Mesenchymal stem cell (in vitro differentiated cells and primary cell): ENCODE measurements at regions not wholly inside any gene's neighbourhood (a gene's known extent, or its start where the extent isn't known, plus 50 kb on each side); places are given as distances from the start of the nearest gene placed in this dataset.

Source experiments
- DNase-seq: peaks from one replicate; pipeline ENCODE4 v3.0.0-alpha.2; 2013
- H2AFZ ChIP-seq: one replicate; pipeline ENCODE4 v1.6.1; 2013; ENCODE audit warnings: low read depth, mild to moderate bottlenecking, control low read depth, inconsistent platforms, low read length, moderate library complexity
- H2AK5ac ChIP-seq: 2 replicates; pipeline ENCODE4 v1.6.1; 2013; ENCODE audit warnings: low read length, moderate library complexity, mild to moderate bottlenecking, inconsistent platforms; ENCODE audit not compliant: severe bottlenecking
- H2BK120ac ChIP-seq: one replicate; pipeline ENCODE4 v1.6.1; 2013; ENCODE audit warnings: low read depth, mild to moderate bottlenecking, inconsistent platforms, low read length, moderate library complexity
- H2BK12ac ChIP-seq, 2 experiments: one replicate each; pipeline ENCODE4 v1.6.1; 2013; ENCODE audit warnings: inconsistent platforms in 2 of 2, low read length in 2 of 2, mild to moderate bottlenecking in 2 of 2, moderate library complexity in 2 of 2, control low read depth in 1 of 2
- H2BK15ac ChIP-seq: one replicate; pipeline ENCODE4 v1.6.1; 2013; ENCODE audit warnings: mild to moderate bottlenecking, low read depth, inconsistent platforms; ENCODE audit not compliant: poor library complexity, severe bottlenecking
- H2BK5ac ChIP-seq: 2 replicates; pipeline ENCODE4 v1.6.1; 2013; ENCODE audit warnings: low read depth, mild to moderate bottlenecking, low read length, control low read depth, inconsistent platforms; ENCODE audit not compliant: poor library complexity, severe bottlenecking
- H3K14ac ChIP-seq, 2 experiments: one replicate each; pipeline ENCODE4 v1.6.1; 2013; ENCODE audit warnings: inconsistent platforms in 2 of 2, low read length in 2 of 2, control low read depth in 1 of 2, mild to moderate bottlenecking in 1 of 2, moderate library complexity in 1 of 2
- H3K18ac ChIP-seq, 2 experiments: one replicate each; pipeline ENCODE4 v1.6.1; 2013; ENCODE audit warnings: inconsistent platforms in 2 of 2, low read length in 2 of 2, control low read depth in 1 of 2, low read depth in 1 of 2, mild to moderate bottlenecking in 1 of 2
- H3K23ac ChIP-seq, 2 experiments: one replicate each; pipeline ENCODE4 v1.6.1; 2013; ENCODE audit warnings: inconsistent platforms in 2 of 2, low read length in 2 of 2, mild to moderate bottlenecking in 2 of 2, moderate library complexity in 2 of 2, control low read depth in 1 of 2
- H3K27ac ChIP-seq: 2 replicates; pipeline ENCODE4 v1.5.1; 2013; ENCODE audit warnings: mild to moderate bottlenecking, moderate library complexity, low read length, control low read depth, inconsistent platforms; ENCODE audit not compliant: poor library complexity, severe bottlenecking
- H3K27me3 ChIP-seq, 2 experiments: 2 replicates each; pipeline versions ENCODE4 v1.6.1 to v1.7.0; 2013; ENCODE audit warnings: low read length in 2 of 2, mild to moderate bottlenecking in 2 of 2, moderate library complexity in 2 of 2, control low read depth in 1 of 2, inconsistent platforms in 1 of 2; ENCODE audit not compliant: control insufficient read depth in 1 of 2, insufficient read depth in 1 of 2
- H3K36me3 ChIP-seq, 2 experiments: 2 replicates each; pipeline versions ENCODE4 v1.6.1 to v1.7.0; 2013; ENCODE audit warnings: low read length in 2 of 2, control low read depth in 1 of 2, inconsistent platforms in 1 of 2, low read depth in 1 of 2, mild to moderate bottlenecking in 1 of 2; ENCODE audit not compliant: insufficient read depth in 2 of 2, control insufficient read depth in 1 of 2
- H3K4ac ChIP-seq, 2 experiments: one replicate each; pipeline ENCODE4 v1.6.1; 2013; ENCODE audit warnings: inconsistent platforms in 2 of 2, low read length in 2 of 2, mild to moderate bottlenecking in 2 of 2, moderate library complexity in 2 of 2, control low read depth in 1 of 2, low read depth in 1 of 2
- H3K4me1 ChIP-seq: 2 replicates; pipeline ENCODE4 v1.6.1; 2013; ENCODE audit warnings: low read depth, low read length, control low read depth; ENCODE audit not compliant: control insufficient read depth, insufficient read depth
- H3K4me2 ChIP-seq: 2 replicates; pipeline ENCODE4 v1.6.1; 2013; ENCODE audit warnings: low read length, mild to moderate bottlenecking, inconsistent platforms; ENCODE audit not compliant: poor library complexity, severe bottlenecking
- H3K4me3 ChIP-seq, 2 experiments: 2 replicates each; pipeline versions ENCODE4 v1.5.1 to v1.7.0; 2013; ENCODE audit warnings: low read length in 2 of 2, mild to moderate bottlenecking in 2 of 2, control low read depth in 1 of 2, low read depth in 1 of 2; ENCODE audit not compliant: insufficient read depth in 1 of 2
- H3K79me1 ChIP-seq: replicated peaks from 2 replicates; pipeline ENCODE4 v1.6.1; 2013; ENCODE audit warnings: mild to moderate bottlenecking, control low read depth, low read length, inconsistent platforms; ENCODE audit not compliant: poor library complexity, severe bottlenecking
- H3K9ac ChIP-seq: 2 replicates; pipeline ENCODE4 v1.7.0; 2013; ENCODE audit warnings: mild to moderate bottlenecking, low read length, moderate library complexity
- H3K9me3 ChIP-seq: 2 replicates; pipeline ENCODE4 v1.7.0; 2013; ENCODE audit warnings: mild to moderate bottlenecking, low read length; ENCODE audit not compliant: control insufficient read depth
- H4K8ac ChIP-seq: one replicate; pipeline ENCODE4 v1.6.1; 2013; ENCODE audit warnings: inconsistent platforms, mild to moderate bottlenecking, low read length, moderate library complexity
- H4K91ac ChIP-seq: one replicate; pipeline ENCODE4 v1.6.1; 2013; ENCODE audit warnings: mild to moderate bottlenecking, low read length, inconsistent platforms
- WGBS: methylation state at CpG from one replicate; pipeline ENCODE4 v1.1.7; 2013; ENCODE audit warnings: mixed read lengths; 5-methylcytosine and 5-hydroxymethylcytosine counted together

DNA sequence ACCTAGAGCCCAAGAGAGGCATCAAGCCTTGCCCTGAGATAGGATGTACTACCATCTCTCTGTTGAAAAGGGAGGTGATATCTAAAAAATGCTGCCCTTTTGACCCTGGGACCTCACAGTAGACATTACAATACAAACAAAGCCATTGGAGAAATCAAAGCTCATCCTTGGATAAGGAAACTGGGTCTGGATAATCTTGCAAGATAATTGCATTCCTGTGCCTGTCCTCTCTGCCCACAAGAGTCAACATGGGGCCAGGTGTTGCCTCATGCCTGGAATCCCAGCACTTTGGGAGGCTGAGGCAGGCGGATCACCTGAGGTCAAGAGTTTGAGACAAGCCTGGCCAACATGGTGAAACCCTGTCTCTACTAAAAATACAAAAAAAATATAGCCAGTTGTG lies 57.3 kb upstream of the DLG1 start:
- H3K27ac ChIP-seq = no peak overlapping the region
- H3K18ac ChIP-seq = peak overlapping the region in 1 of 2 experiments; percentile 94
- WGBS = no CpG with 5 or more reads among the region's 1 CpG
- H3K14ac ChIP-seq = no peak overlapping the region
- H3K79me1 ChIP-seq = no peaks in the 10 kb centered on the region
- H3K36me3 ChIP-seq = peaks cover 0 to 2% of the 10 kb centered on the region in 2 experiments
- no peak overlapping the region for H3K4me2 ChIP-seq
- H3K9me3 ChIP-seq = peaks cover 19% of the 10 kb centered on the region
- H2BK120ac ChIP-seq = no peak overlapping the region
- H3K4me1 ChIP-seq = peaks cover 20% of the 10 kb centered on the region
- H2BK12ac ChIP-seq = no peak overlapping the region
- peak overlapping the region; percentile 97 for H2AK5ac ChIP-seq
- no peak overlapping the region for H4K8ac ChIP-seq
- H4K91ac ChIP-seq = no peak overlapping the region
- H2BK15ac ChIP-seq = no peak overlapping the region
- H3K27me3 ChIP-seq = peaks cover 0 to 3% of the 10 kb centered on the region in 2 experiments
- no peak for DNase-seq
- no peak overlapping the region for H3K23ac ChIP-seq
- H3K9ac ChIP-seq = no peak overlapping the region
- H2AFZ ChIP-seq = no peak overlapping the region
- no peak overlapping the region for H3K4me3 ChIP-seq
- no peak overlapping the region for H3K4ac ChIP-seq
- H2BK5ac ChIP-seq = no peak overlapping the region

GRCh38 chr3:197354568-197355001 lies 56.2 kb upstream of the DLG1 start:
- H2BK12ac ChIP-seq = peak overlapping the region; percentile 73 to 74
- WGBS = 14% methylated on average over 19 of the region's 19 CpGs
- H4K8ac ChIP-seq = peak overlapping the region; percentile 96

DNA sequence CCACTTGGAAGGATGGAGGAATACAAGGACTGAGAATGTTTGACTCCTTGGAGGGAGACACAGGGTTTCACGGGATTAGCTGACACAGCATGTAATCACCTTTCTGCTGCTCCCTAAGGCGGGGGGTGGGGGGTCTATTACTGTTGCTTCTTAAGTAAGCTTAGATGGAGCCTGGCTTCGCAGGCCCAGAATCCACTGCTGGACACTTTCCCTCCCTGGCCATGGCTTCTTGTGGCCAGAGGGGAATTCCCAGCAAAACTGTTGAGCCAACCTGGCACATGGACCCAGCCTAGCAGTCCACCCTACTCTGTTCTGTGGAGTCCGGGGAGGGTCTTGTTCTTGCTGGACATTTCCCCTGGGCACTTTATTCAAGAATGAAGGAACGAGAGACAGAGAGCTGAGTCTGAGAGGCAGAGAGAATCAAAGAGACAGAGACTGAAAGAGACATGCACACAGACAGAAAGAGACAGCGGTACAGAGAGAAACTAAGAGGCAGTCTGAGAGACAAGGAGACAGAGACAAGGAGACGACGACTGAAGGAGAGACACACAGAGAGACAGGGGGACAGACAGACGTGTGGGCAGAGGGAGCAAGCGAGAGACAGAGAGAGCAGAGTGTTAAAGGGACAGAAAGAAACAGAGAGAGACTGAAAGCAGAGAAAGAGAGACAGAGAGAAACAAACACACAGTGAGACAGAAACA lies 55.6 kb upstream of the DLG1 start:
- H3K23ac ChIP-seq = no peak overlapping the region
- H4K91ac ChIP-seq = peak overlapping the region; percentile 44
- peak; percentile 74 for DNase-seq
- no peak overlapping the region for H2BK5ac ChIP-seq
- H2BK120ac ChIP-seq = no peak overlapping the region
- 62% methylated on average over 10 of the region's 10 CpGs for WGBS
- H3K79me1 ChIP-seq = no peaks in the 10 kb centered on the region
- H2BK15ac ChIP-seq = no peak overlapping the region
- peaks cover 0 to 2% of the 10 kb centered on the region in 2 experiments for H3K36me3 ChIP-seq
- H4K8ac ChIP-seq = peak overlapping the region; percentile 96
- peak overlapping the region; percentile 54 for H2AFZ ChIP-seq
- peaks cover 0 to 12% of the 10 kb centered on the region in 2 experiments for H3K27me3 ChIP-seq
- no peak overlapping the region for H3K14ac ChIP-seq
- H3K4me2 ChIP-seq = no peak overlapping the region
- peak overlapping the region in 1 of 2 experiments; percentile 0 for H3K4ac ChIP-seq
- peaks cover 28% of the 10 kb centered on the region for H3K4me1 ChIP-seq
- H3K9me3 ChIP-seq = peaks cover 4% of the 10 kb centered on the region
- H2AK5ac ChIP-seq = peak overlapping the region; percentile 27
- peak overlapping the region; percentile 32 to 94 for H3K18ac ChIP-seq
- H3K27ac ChIP-seq = peak overlapping the region; percentile 96
- peak overlapping the region in 1 of 2 experiments; percentile 55 for H2BK12ac ChIP-seq
- H3K4me3 ChIP-seq = peak overlapping the region in 1 of 2 experiments; percentile 63
- peak overlapping the region; percentile 66 for H3K9ac ChIP-seq

More at GRCh38 chr3:197354568-197355001, 56.2 kb upstream of the DLG1 start:
- Histone ChIP-seq H3K4me2 (peak overlapping the region; percentile 28), H3K79me1 (no peaks in the 10 kb centered on the region), H3K4ac (peak overlapping the region; percentile 64 to 69), H2BK5ac (peak overlapping the region; percentile 60), H3K18ac (peak overlapping the region; percentile 84 to 94), H3K27ac (peak overlapping the region; percentile 96), H3K4me1 (peaks cover 24% of the 10 kb centered on the region), H4K91ac (peak overlapping the region; percentile 89), H3K4me3 (peak overlapping the region in 1 of 2 experiments; percentile 63), H3K23ac (peak overlapping the region in 1 of 2 experiments; percentile 16), H3K14ac (peak overlapping the region in 1 of 2 experiments; percentile 12), H2AK5ac (peak overlapping the region; percentile 97), H2BK120ac (peak overlapping the region; percentile 11), H3K9ac (peak overlapping the region; percentile 66), H3K36me3 (peaks cover 0 to 2% of the 10 kb centered on the region in 2 experiments), H2AFZ (peak overlapping the region; percentile 67), H3K9me3 (peaks cover 10% of the 10 kb centered on the region), H2BK15ac (no peak overlapping the region), H3K27me3 (peaks cover 0 to 8% of the 10 kb centered on the region in 2 experiments)
- peak; percentile 89 for DNase-seq

- H3K79me1 ChIP-seq = no peaks in the 10 kb centered on the region
- H3K4me2 ChIP-seq = no peak overlapping the region
- no peak overlapping the region for H2BK12ac ChIP-seq
- H3K4me1 ChIP-seq = peaks cover 29% of the 10 kb centered on the region
- no peak overlapping the region for H3K4me3 ChIP-seq
- peak overlapping the region; percentile 40 for H2AK5ac ChIP-seq
- no peak overlapping the region for H2BK5ac ChIP-seq
- no peak overlapping the region for H4K8ac ChIP-seq
- no peak overlapping the region for H2BK120ac ChIP-seq
- H4K91ac ChIP-seq = no peak overlapping the region
- 52% methylated on average over 7 of the region's 8 CpGs for WGBS
- H2AFZ ChIP-seq = no peak overlapping the region
- H3K23ac ChIP-seq = no peak overlapping the region
- no peak overlapping the region for H2BK15ac ChIP-seq
- H3K18ac ChIP-seq = peak overlapping the region in 1 of 2 experiments; percentile 32
- no peak overlapping the region for H3K9ac ChIP-seq
- H3K9me3 ChIP-seq = no peaks in the 10 kb centered on the region
- no peaks in the 10 kb centered on the region for H3K36me3 ChIP-seq
- H3K27ac ChIP-seq = peak overlapping the region; percentile 96
- DNase-seq = no peak
- no peak overlapping the region for H3K14ac ChIP-seq
- no peak overlapping the region for H3K4ac ChIP-seq
- H3K27me3 ChIP-seq = peaks cover 0 to 15% of the 10 kb centered on the region in 2 experiments
Observed at GRCh38 chr3:197353001-197353866, 54.8 kb upstream of the DLG1 start.
